Ovary (tissue), 3 donors: ENCODE measurements at regions not wholly inside any gene's neighbourhood (a gene's known extent, or its start where the extent isn't known, plus 50 kb on each side); places are given as distances from the start of the nearest gene placed in this dataset.

Experiments
- CTCF ChIP-seq, 3 donors: fragments of 450-650 bp in 2 of 3; fragments of 200-600 bp in 1 of 3; IDR thresholded peaks; one replicate each; pipeline versions ENCODE4 v1.5.1 to v1.8.0; 2016 to 2022; ENCODE audit warnings: antibody characterized with exemption in 3 of 3, mild to moderate bottlenecking in 1 of 3
- POLR2A ChIP-seq: fragments of 450-650 bp; IDR thresholded peaks from one replicate; pipeline ENCODE4 v1.6.1; 2017; ENCODE audit warnings: antibody characterized with exemption, mild to moderate bottlenecking, moderate library complexity
- donor health status: DM: no; HTN: no; CAD: no.

- no peak for TF ChIP-seq CTCF (IDR thresholded peaks at IDR 0.05)
- no peak for TF ChIP-seq POLR2A
Observed at GRCh38 chr18:26757263-26758019, 108.1 kb downstream of the AQP4 start.
